Suprapubic skin (tissue), 4 donors: ENCODE measurements at regions not wholly inside any gene's neighbourhood (a gene's known extent, or its start where the extent isn't known, plus 50 kb on each side); places are given as distances from the start of the nearest gene placed in this dataset.

ENCODE experiments used
- POLR2A ChIP-seq, 2 donors: fragments of 450-650 bp; IDR thresholded peaks; one replicate each; pipeline ENCODE4 v1.6.1; 2017; ENCODE audit warnings: antibody characterized with exemption in 2 of 2, mild to moderate bottlenecking in 2 of 2, moderate library complexity in 2 of 2
- POLR2AphosphoS5 ChIP-seq, 3 donors: sonication (generic); formaldehyde crosslinking; IDR thresholded peaks; one replicate each; pipeline ENCODE4 v1.6.1; 2017; ENCODE audit warnings: antibody characterized with exemption in 3 of 3
- TF ChIP-seq, protein P1 (sequence below), 2 donors: fragments of 200-600 bp in 1 of 2; fragments of 450-650 bp in 1 of 2; sonication (generic) in 1 of 2; IDR thresholded peaks; one replicate each; pipeline ENCODE4 v1.5.1; 2016 to 2019; ENCODE audit warnings: antibody characterized with exemption in 2 of 2, mild to moderate bottlenecking in 1 of 2, moderate library complexity in 1 of 2

DNA sequence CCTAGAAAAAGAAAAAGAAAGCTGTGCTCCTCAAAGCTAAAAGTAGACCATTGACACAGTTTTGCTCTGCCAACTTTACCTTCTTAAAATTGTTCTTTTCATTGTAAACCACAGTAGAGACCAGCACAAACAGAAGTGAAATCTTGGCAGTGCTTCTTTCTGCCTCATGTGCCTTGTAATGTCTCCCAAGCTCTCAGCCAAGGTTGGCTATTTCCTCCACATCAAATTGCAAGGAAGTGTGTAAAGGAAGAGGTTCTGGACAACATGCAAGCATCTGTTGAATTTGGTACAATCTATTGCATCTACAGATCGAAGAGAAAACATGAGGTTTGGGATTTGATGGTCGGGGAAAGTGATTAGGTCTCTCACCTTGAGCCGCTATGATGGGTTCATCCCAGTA lies 83.3 kb upstream of the PNPT1 start:
- TF ChIP-seq, protein P1, sequence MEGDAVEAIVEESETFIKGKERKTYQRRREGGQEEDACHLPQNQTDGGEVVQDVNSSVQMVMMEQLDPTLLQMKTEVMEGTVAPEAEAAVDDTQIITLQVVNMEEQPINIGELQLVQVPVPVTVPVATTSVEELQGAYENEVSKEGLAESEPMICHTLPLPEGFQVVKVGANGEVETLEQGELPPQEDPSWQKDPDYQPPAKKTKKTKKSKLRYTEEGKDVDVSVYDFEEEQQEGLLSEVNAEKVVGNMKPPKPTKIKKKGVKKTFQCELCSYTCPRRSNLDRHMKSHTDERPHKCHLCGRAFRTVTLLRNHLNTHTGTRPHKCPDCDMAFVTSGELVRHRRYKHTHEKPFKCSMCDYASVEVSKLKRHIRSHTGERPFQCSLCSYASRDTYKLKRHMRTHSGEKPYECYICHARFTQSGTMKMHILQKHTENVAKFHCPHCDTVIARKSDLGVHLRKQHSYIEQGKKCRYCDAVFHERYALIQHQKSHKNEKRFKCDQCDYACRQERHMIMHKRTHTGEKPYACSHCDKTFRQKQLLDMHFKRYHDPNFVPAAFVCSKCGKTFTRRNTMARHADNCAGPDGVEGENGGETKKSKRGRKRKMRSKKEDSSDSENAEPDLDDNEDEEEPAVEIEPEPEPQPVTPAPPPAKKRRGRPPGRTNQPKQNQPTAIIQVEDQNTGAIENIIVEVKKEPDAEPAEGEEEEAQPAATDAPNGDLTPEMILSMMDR (IDR thresholded peaks at IDR 0.05) = no peak
- no peak for TF ChIP-seq POLR2A (IDR thresholded peaks at IDR 0.05)
- no peak for TF ChIP-seq POLR2AphosphoS5 (IDR thresholded peaks at IDR 0.05)
